Endothelial cell of umbilical vein (primary cell): ENCODE measurements at regions not wholly inside any gene's neighbourhood (a gene's known extent, or its start where the extent isn't known, plus 50 kb on each side); places are given as distances from the start of the nearest gene placed in this dataset.

Source experiments
- BruUV-seq: library from RNA; stranded (reverse); fragments of 400-500 nt; replicated peaks from 2 replicates; lab custom pipeline; 2021; lab: Mats Ljungman, UMichigan
- CTCF ChIA-PET: fragments of 300-600, 350-600 bp; sonication (Branson Sonifier 250); formaldehyde crosslinking; loops from one replicate; lab custom pipeline; 2021; ENCODE audit warnings: antibody characterized with exemption, inconsistent platforms; lab: Charles Lee
- POLR2A ChIA-PET: fragments of 300-600, 350-600 bp; sonication (Branson Sonifier 250); formaldehyde crosslinking; loops from one replicate; lab custom pipeline; 2021; ENCODE audit warnings: antibody characterized with exemption, inconsistent platforms; lab: Charles Lee
- DNase-seq: peaks from one replicate; pipeline ENCODE4 v3.0.0-alpha.2; 2011; ENCODE audit warnings: low read depth, low spot score
- FAIRE-seq: peaks from 2 replicates; lab custom pipeline; 2011; peaks lifted over from hg19 to GRCh38; lab: Jason Lieb, UNC
- H2AFZ ChIP-seq: 2 replicates; pipeline ENCODE4 v1.6.0; 2012; ENCODE audit warnings: low read depth, low read length, control low read depth, inconsistent platforms
- H3K27ac ChIP-seq: 2 replicates; pipeline ENCODE4 v1.5.1; 2011; ENCODE audit warnings: low read depth, mild to moderate bottlenecking, control low read depth, low read length, moderate library complexity; ENCODE audit not compliant: insufficient read depth
- H3K27me3 ChIP-seq, 2 experiments: 2 replicates each; pipeline versions ENCODE4 v1.6.0 to v1.6.1; 2011; ENCODE audit warnings: low read length in 2 of 2, mixed read lengths in 1 of 2; ENCODE audit not compliant: control insufficient read depth in 2 of 2, insufficient read depth in 2 of 2
- H3K36me3 ChIP-seq, 2 experiments: 2 replicates in 1 of 2; 3 replicates in 1 of 2; pipeline ENCODE4 v1.5.1; 2011; ENCODE audit warnings: low read length in 2 of 2, mild to moderate bottlenecking in 1 of 2, moderate library complexity in 1 of 2; ENCODE audit not compliant: control insufficient read depth in 2 of 2, insufficient read depth in 2 of 2; ENCODE audit errors: extremely low read depth in 1 of 2
- H3K4me1 ChIP-seq: 3 replicates; pipeline ENCODE4 v1.5.1; 2011; ENCODE audit warnings: mild to moderate bottlenecking, low read length; ENCODE audit not compliant: control insufficient read depth, insufficient read depth; ENCODE audit errors: extremely low read depth
- H3K4me2 ChIP-seq: 2 replicates; pipeline ENCODE4 v1.6.1; 2011; ENCODE audit warnings: low read length, control low read depth, mixed read lengths; ENCODE audit not compliant: insufficient read depth
- H3K4me3 ChIP-seq, 3 experiments: fragments of 200-600 bp in 1 of 3; sonication (generic), shearing (Covaris generic) in 1 of 3; replicated peaks in 1 of 3; 2 replicates each; pipeline ENCODE4 v1.5.1; 2011 to 2016; ENCODE audit warnings: control low read depth in 3 of 3, low read length in 3 of 3, mild to moderate bottlenecking in 2 of 3, inconsistent platforms in 1 of 3, low read depth in 1 of 3, moderate library complexity in 1 of 3; ENCODE audit not compliant: insufficient read depth in 1 of 3
- H3K79me2 ChIP-seq: 2 replicates; pipeline ENCODE4 v1.6.0; 2012; ENCODE audit warnings: low read length, inconsistent platforms; ENCODE audit not compliant: control insufficient read depth, insufficient read depth
- H3K9ac ChIP-seq: replicated peaks from 2 replicates; pipeline ENCODE3; 2011; ENCODE audit warnings: low read length, control low read depth; ENCODE audit not compliant: insufficient read depth; ENCODE audit errors: extremely low read depth
- H3K9me1 ChIP-seq: replicated peaks from 3 replicates; pipeline ENCODE4 v1.6.0; 2011; ENCODE audit warnings: mild to moderate bottlenecking, low read length; ENCODE audit not compliant: control insufficient read depth, insufficient read depth; ENCODE audit errors: extremely low read depth
- H3K9me3 ChIP-seq: replicated peaks from 2 replicates; pipeline ENCODE4 v1.5.1; 2012; ENCODE audit warnings: low read length, inconsistent platforms; ENCODE audit not compliant: control insufficient read depth, insufficient read depth
- H4K20me1 ChIP-seq: replicated peaks from 2 replicates; pipeline ENCODE3; 2011; ENCODE audit warnings: mild to moderate bottlenecking, low read length; ENCODE audit not compliant: control insufficient read depth, insufficient read depth; ENCODE audit errors: extremely low read depth
- CTCF ChIP-seq, 2 donors: IDR thresholded peaks; 1 replicate in 1 of 2; 2 replicates in 1 of 2; pipeline ENCODE4 v1.5.1; 2011; ENCODE audit warnings: low read length in 2 of 2, mild to moderate bottlenecking in 2 of 2, moderate library complexity in 2 of 2, control low read depth in 1 of 2, inconsistent platforms in 1 of 2, low read depth in 1 of 2; ENCODE audit not compliant: insufficient read depth in 1 of 2; ENCODE audit errors: extremely low read depth in 1 of 2
- EZH2 ChIP-seq: IDR thresholded peaks from 2 replicates; pipeline ENCODE4 v1.6.1; 2012; ENCODE audit warnings: borderline replicate concordance, low read depth, mild to moderate bottlenecking, moderate library complexity, low read length, inconsistent platforms; ENCODE audit not compliant: severe bottlenecking
- FOS ChIP-seq: IDR thresholded peaks from 2 replicates; pipeline ENCODE4 v1.6.1; 2011; ENCODE audit warnings: mild to moderate bottlenecking, low read length, moderate library complexity, borderline replicate concordance; ENCODE audit not compliant: insufficient read depth
- GATA2 ChIP-seq: IDR thresholded peaks from 2 replicates; pipeline ENCODE4 v1.7.0; 2011; ENCODE audit warnings: low read depth, mild to moderate bottlenecking, moderate library complexity, mixed read lengths, low read length; ENCODE audit not compliant: insufficient read length, insufficient read depth
- JUN ChIP-seq: IDR thresholded peaks from 2 replicates; pipeline ENCODE4 v1.6.1; 2011; ENCODE audit warnings: borderline replicate concordance, low read depth; ENCODE audit not compliant: insufficient read length, insufficient read depth
- MAX ChIP-seq: IDR thresholded peaks from 2 replicates; pipeline ENCODE4 v1.6.1; 2011; ENCODE audit not compliant: insufficient read depth, insufficient read length
- MYC ChIP-seq: IDR thresholded peaks from one replicate; pipeline ENCODE4 v1.6.1; 2011; ENCODE audit warnings: mild to moderate bottlenecking, low read depth, low read length
- POLR2A ChIP-seq: IDR thresholded peaks from 2 replicates; pipeline ENCODE4 v1.6.1; 2012; ENCODE audit warnings: low read depth, mild to moderate bottlenecking, control low read depth, low read length
- POLR2AphosphoS5 ChIP-seq: IDR thresholded peaks from 2 replicates; pipeline ENCODE4 v1.6.1; 2012; ENCODE audit warnings: low read depth, mild to moderate bottlenecking, control low read depth, low read length, moderate library complexity; ENCODE audit not compliant: insufficient read depth
- dilution Hi-C: fragments of 300-500 bp; cut with MboI; formaldehyde crosslinking; loops from one replicate; pipeline ENCODE4 v1.15.0; 2019; ENCODE audit warnings: low sequenced_read_pairs; ENCODE audit not compliant: extremely low pct_ligation_motif_present
- intact Hi-C: fragments of 100-400 bp; cut with micrococcal nuclease; formaldehyde crosslinking; loops from one replicate; pipeline ENCODE4 v1.10.0; 2022

DNA sequence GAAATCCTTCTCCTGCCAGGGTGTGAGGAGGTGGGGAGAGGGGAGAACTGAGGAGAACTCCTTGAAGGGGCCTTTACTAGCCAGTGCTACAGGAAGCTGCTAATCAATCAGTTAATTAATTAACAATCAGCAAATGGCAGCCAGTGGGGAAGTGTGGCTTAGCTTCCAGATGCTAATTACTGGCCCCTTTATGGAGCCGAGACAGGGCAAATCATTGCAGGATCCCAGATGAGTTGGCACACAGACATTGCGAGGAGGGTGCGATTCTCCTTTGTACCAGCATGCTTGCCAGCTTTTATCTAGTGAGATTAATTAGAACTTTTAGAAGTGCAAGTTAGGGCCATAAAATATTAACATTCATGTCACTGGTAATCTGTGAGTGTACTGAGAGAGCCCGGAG lies 84.0 kb downstream of the XRCC2 start:
- no TSS peak for BruUV-seq
- no peaks in the 10 kb centered on the region for H4K20me1 ChIP-seq
- DNase-seq (no peak), FAIRE-seq (no peak)
- no peaks in the 10 kb centered on the region for H3K4me1 ChIP-seq
- dilution Hi-C loops: no loop called here
- H3K9ac ChIP-seq: no peak overlapping the region
- H2AFZ ChIP-seq: no peak overlapping the region
- H3K27ac ChIP-seq: no peak overlapping the region
- no peak overlapping the region for H3K4me2 ChIP-seq
- no peaks in the 10 kb centered on the region for H3K79me2 ChIP-seq
- H3K9me1 ChIP-seq: no peaks in the 10 kb centered on the region
- H3K9me3 ChIP-seq: no peaks in the 10 kb centered on the region
- CTCF ChIA-PET: no interaction called here
- POLR2A ChIA-PET: no interaction called here
- TF ChIP-seq JUN: no peak
- no peak for TF ChIP-seq GATA2
- no peak for TF ChIP-seq MAX
- TF ChIP-seq POLR2A: no peak
- no peak for TF ChIP-seq MYC
- TF ChIP-seq EZH2: no peak
- TF ChIP-seq POLR2AphosphoS5: no peak
- no peaks in the 10 kb centered on the region for H3K36me3 ChIP-seq
- H3K4me3 ChIP-seq: no peak overlapping the region
- intact Hi-C loops: no loop called here
- H3K27me3 ChIP-seq: no peaks in the 10 kb centered on the region

- intact Hi-C loops: no loop called here
- H3K9ac ChIP-seq: no peak overlapping the region
These were observed 85.5 kb downstream of the XRCC2 start for GRCh38 chr7:152590481-152590880.

More at GRCh38 chr7:152590481-152590880, 85.5 kb downstream of the XRCC2 start:
- no peak for FAIRE-seq
- Histone ChIP-seq H3K4me1 (no peaks in the 10 kb centered on the region), H3K27me3 (no peaks in the 10 kb centered on the region), H3K27ac (no peak overlapping the region), H3K36me3 (no peaks in the 10 kb centered on the region), H3K4me3 (no peak overlapping the region), H2AFZ (no peak overlapping the region), H3K79me2 (no peaks in the 10 kb centered on the region), H3K9me3 (no peaks in the 10 kb centered on the region), H3K4me2 (no peak overlapping the region), H4K20me1 (no peaks in the 10 kb centered on the region), H3K9me1 (no peaks in the 10 kb centered on the region)
- POLR2A ChIA-PET: no interaction called here
- no TSS peak for BruUV-seq
- dilution Hi-C loops: no loop called here
- no peak for TF ChIP-seq MAX
- no peak for TF ChIP-seq FOS
- TF ChIP-seq CTCF (IDR thresholded peaks at IDR 0.05; ENCODE audit: extremely low read depth in 1 of 2, insufficient read depth in 1 of 2, low read depth in 1 of 2, low read length in 2 of 2): no peak
- no peak for TF ChIP-seq EZH2
- TF ChIP-seq GATA2: no peak
- TF ChIP-seq POLR2AphosphoS5: no peak
- no peak for TF ChIP-seq JUN
- no peak for TF ChIP-seq MYC
- TF ChIP-seq POLR2A: no peak
- DNase-seq: no peak
- CTCF ChIA-PET: interaction anchor here (1.0 to 1.3 kb wide), 2 partner anchors 117 to 157 kb away, joined by 3 read pairs; no protein-coding TSS in a partner anchor
